A549 (cell line): ENCODE measurements at regions not wholly inside any gene's neighbourhood (a gene's known extent, or its start where the extent isn't known, plus 50 kb on each side); places are given as distances from the start of the nearest gene placed in this dataset.

ENCODE experiments used
- CEBPB ChIP-seq, 2 experiments: fragments of >200 bp in 1 of 2; sonication (Bioruptor Twin) in 1 of 2; formaldehyde crosslinking in 1 of 2; IDR thresholded peaks; 2 replicates each; pipeline ENCODE4 v1.6.1; 2012 to 2016
- CHD4 ChIP-seq: fragments of 200-600 bp; sonication (generic); IDR thresholded peaks from 2 replicates; pipeline ENCODE4 v1.6.1; 2016; ENCODE audit warnings: antibody characterized with exemption, mild to moderate bottlenecking, borderline replicate concordance
- CTCF ChIP-seq: fragments of >200 bp; sonication (Bioruptor Twin); formaldehyde crosslinking; IDR thresholded peaks from 3 replicates; pipeline ENCODE4 v1.5.1; 2016
- HDAC2 ChIP-seq: fragments of 200-600 bp; sonication (generic); IDR thresholded peaks from 2 replicates; pipeline ENCODE4 v1.6.1; 2016
- JUN ChIP-seq, 2 experiments: fragments of >200 bp; sonication (Bioruptor Twin); formaldehyde crosslinking; IDR thresholded peaks; 2 replicates in 1 of 2; 3 replicates in 1 of 2; pipeline ENCODE4 v1.6.1; 2016 to 2017
- MYC ChIP-seq: IDR thresholded peaks from 2 replicates; pipeline ENCODE4 v1.6.1; 2012; ENCODE audit warnings: mild to moderate bottlenecking, inconsistent platforms, low read length, improper control_type of control experiment, borderline replicate concordance
- PHF8 ChIP-seq: fragments of 200-600 bp; sonication (generic); IDR thresholded peaks from 2 replicates; pipeline ENCODE4 v1.6.1; 2016; ENCODE audit warnings: low read depth, mild to moderate bottlenecking, antibody characterized with exemption, moderate library complexity, borderline replicate concordance
- POLR2A ChIP-seq: IDR thresholded peaks from 2 replicates; pipeline ENCODE4 v1.6.1; 2012; ENCODE audit warnings: mild to moderate bottlenecking, low read length
- RARB ChIP-seq: fragments of 250-450 bp; sonication (Bioruptor Pico); IDR thresholded peaks from 2 replicates; pipeline ENCODE4 v1.8.0; 2021; ENCODE audit warnings: mild to moderate bottlenecking, moderate library complexity
- SREBF2 ChIP-seq: fragments of 450-650 bp; IDR thresholded peaks from 2 replicates; pipeline ENCODE4 v1.6.1; 2014; ENCODE audit warnings: mild to moderate bottlenecking, moderate library complexity

GRCh38 chr1:23614032-23614660 is 54.8 kb upstream of the ID3 start:
- TF ChIP-seq CEBPB (IDR thresholded peaks at IDR 0.05) (no peak), HDAC2 (no peak), CTCF (no peak), MYC (no peak), RARB (no peak), PHF8 (no peak), CHD4 (no peak), POLR2A (no peak), JUN (IDR thresholded peaks at IDR 0.05) (no peak), SREBF2 (no peak)
